Epithelial cell of esophagus (primary cell): ENCODE measurements at regions not wholly inside any gene's neighbourhood (a gene's known extent, or its start where the extent isn't known, plus 50 kb on each side); places are given as distances from the start of the nearest gene placed in this dataset.

ENCODE experiments used
- DNase-seq: peaks from one replicate; pipeline ENCODE4 v3.0.0; 2010; ENCODE audit warnings: low read depth
- H3K4me3 ChIP-seq: 2 replicates; pipeline ENCODE4 v1.5.1; 2011; ENCODE audit warnings: mild to moderate bottlenecking, low read length, control low read depth
- CTCF ChIP-seq: IDR thresholded peaks from 2 replicates; pipeline ENCODE4 v1.5.1; 2011; ENCODE audit warnings: low read depth, mild to moderate bottlenecking, low read length, control low read depth, inconsistent platforms; ENCODE audit not compliant: insufficient read depth; ENCODE audit errors: missing control alignments

- DNase-seq: no peak
- no peak overlapping the region for H3K4me3 ChIP-seq
- TF ChIP-seq CTCF: no peak
These were observed 192.2 kb upstream of the PELI2 start for GRCh38 chr14:55926007-55926406.

GRCh38 chr14:55927028-55927427 lies 191.2 kb upstream of the PELI2 start:
- TF ChIP-seq CTCF: no peak

GRCh38 chr14:55928276-55928675 lies 189.9 kb upstream of the PELI2 start:
- no peak overlapping the region for H3K4me3 ChIP-seq
- TF ChIP-seq CTCF: no peak
- DNase-seq: no peak

More at GRCh38 chr14:55927028-55927427, 191.2 kb upstream of the PELI2 start:
- DNase-seq: no peak
- H3K4me3 ChIP-seq: no peak overlapping the region

- DNase-seq: no peak
- H3K4me3 ChIP-seq: no peak overlapping the region
- TF ChIP-seq CTCF: no peak
These were observed 189.1 kb upstream of the PELI2 start for GRCh38 chr14:55929136-55929535.

GRCh38 chr14:55930016-55930784 lies 188.0 kb upstream of the PELI2 start:
- no peak overlapping the region for H3K4me3 ChIP-seq
- peak; percentile 51 for DNase-seq
- TF ChIP-seq CTCF: no peak

GRCh38 chr14:55936691-55937090 lies 181.5 kb upstream of the PELI2 start:
- DNase-seq: no peak
- no peak overlapping the region for H3K4me3 ChIP-seq
- TF ChIP-seq CTCF: no peak

GRCh38 chr14:55938249-55938791 lies 179.9 kb upstream of the PELI2 start:
- DNase-seq: peak; percentile 92

More at GRCh38 chr14:55938249-55938791, 179.9 kb upstream of the PELI2 start:
- no peak overlapping the region for H3K4me3 ChIP-seq
- no peak for TF ChIP-seq CTCF
